ENCODE measurements at regions not wholly inside any gene's neighbourhood (a gene's known extent, or its start where the extent isn't known, plus 50 kb on each side); places are given as distances from the start of the nearest gene placed in this dataset.

DNA sequence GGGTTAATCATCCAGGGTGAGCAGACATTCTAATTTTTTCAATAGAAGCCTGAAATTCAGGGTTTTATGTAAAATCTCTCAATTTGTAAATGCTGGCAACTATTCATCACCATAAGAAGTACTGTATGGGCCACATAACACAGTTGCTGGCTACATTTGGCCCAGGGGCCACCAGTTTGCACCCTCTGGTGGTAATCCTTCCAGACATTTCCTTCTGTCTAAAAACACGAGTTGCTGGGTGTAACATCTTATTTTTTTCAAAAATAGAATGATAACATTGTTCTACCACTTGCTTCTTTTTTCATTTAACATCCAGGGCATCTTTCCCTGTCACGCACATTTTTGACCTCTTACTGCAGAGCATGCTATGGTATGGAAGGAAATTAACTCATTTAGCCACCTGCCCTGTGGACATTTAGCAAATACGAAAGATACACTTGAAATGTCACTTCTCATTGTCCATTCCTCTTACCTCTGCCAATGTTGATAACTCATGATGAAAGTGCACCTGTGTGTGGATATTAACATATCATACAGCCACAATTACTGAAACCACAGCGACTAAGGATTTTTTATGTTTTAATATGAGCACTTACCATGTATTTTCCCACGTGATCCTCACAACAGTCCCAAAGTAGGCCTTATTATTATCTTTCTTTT is 117.5 kb upstream of the ARHGEF3 start:
- no peak for DNase-seq (ENCODE audit: low spot score)
- H3K27ac ChIP-seq, result no peak overlapping the region
- CTCF ChIA-PET, result interaction anchor here (0.7 kb wide), 1 partner anchor 1069 kb away, joined by 3 read pairs; no protein-coding TSS in a partner anchor
- POLR2A ChIA-PET (ENCODE audit: low non-redundant PET), result no interaction called here
- TF ChIP-seq CTCF (conservative IDR thresholded peaks at IDR 0.05; ENCODE audit: low read depth), result no peak

GRCh38 chr3:56918111-56918568 is 116.4 kb upstream of the ARHGEF3 start:
- POLR2A ChIA-PET (ENCODE audit: low non-redundant PET), result no interaction called here
- DNase-seq (ENCODE audit: low spot score), result no peak
- TF ChIP-seq CTCF (conservative IDR thresholded peaks at IDR 0.05; ENCODE audit: low read depth), result no peak
- H3K27ac ChIP-seq, result no peak overlapping the region
- CTCF ChIA-PET, result no interaction called here

- POLR2A ChIA-PET (ENCODE audit: low non-redundant PET), result no interaction called here
- CTCF ChIA-PET, result no interaction called here
- H3K27ac ChIP-seq, result no peak overlapping the region
- DNase-seq (ENCODE audit: low spot score), result no peak
- TF ChIP-seq CTCF (conservative IDR thresholded peaks at IDR 0.05; ENCODE audit: low read depth), result no peak
Measured at GRCh38 chr3:56917361-56918110, 115.8 kb upstream of the ARHGEF3 start.

- ChIA-PET CTCF (no interaction called here), POLR2A (ENCODE audit: low non-redundant PET) (no interaction called here)
- no peak overlapping the region for H3K27ac ChIP-seq
- TF ChIP-seq CTCF (conservative IDR thresholded peaks at IDR 0.05; ENCODE audit: low read depth), result no peak
- DNase-seq (ENCODE audit: low spot score), result no peak
Measured at GRCh38 chr3:56916716-56917360, 115.1 kb upstream of the ARHGEF3 start.

- H3K27ac ChIP-seq, result no peak overlapping the region
- no peak for DNase-seq (ENCODE audit: low spot score)
- POLR2A ChIA-PET (ENCODE audit: low non-redundant PET), result no interaction called here
- CTCF ChIA-PET, result no interaction called here
- no peak for TF ChIP-seq CTCF (conservative IDR thresholded peaks at IDR 0.05; ENCODE audit: low read depth)
Measured at GRCh38 chr3:56915966-56916586, 114.3 kb upstream of the ARHGEF3 start.

DNA sequence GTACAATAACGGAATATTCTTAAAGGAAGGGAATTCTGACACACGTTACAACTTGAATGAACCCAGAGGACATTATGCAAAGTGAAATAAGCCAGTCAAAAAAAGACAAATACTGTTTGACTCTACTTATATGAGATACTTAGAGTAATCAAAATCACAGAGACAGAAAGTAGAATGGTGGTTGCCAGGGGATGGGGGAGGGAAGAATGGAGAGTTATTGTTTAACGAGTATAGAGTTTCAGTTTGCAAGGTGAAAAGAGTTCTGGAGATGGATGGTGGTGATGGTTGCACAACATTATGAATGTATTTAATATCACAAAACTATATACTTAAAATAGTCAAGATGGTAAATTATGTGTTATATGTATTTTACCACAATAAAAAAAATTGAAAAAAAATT is 112.9 kb upstream of the ARHGEF3 start:
- ChIA-PET CTCF (no interaction called here), POLR2A (ENCODE audit: low non-redundant PET) (no interaction called here)
- no peak overlapping the region for H3K27ac ChIP-seq
- no peak for DNase-seq (ENCODE audit: low spot score)
- TF ChIP-seq CTCF (conservative IDR thresholded peaks at IDR 0.05; ENCODE audit: low read depth), result no peak

Data from RWPE1 (cell line).